H1 (cell line): ENCODE measurements at regions not wholly inside any gene's neighbourhood (a gene's known extent, or its start where the extent isn't known, plus 50 kb on each side); places are given as distances from the start of the nearest gene placed in this dataset.

Source experiments
- CTCF ChIA-PET: fragments of 300-600 bp; sonication (Branson Sonifier 250); formaldehyde crosslinking; loops from one replicate; lab custom pipeline; 2021; ENCODE audit not compliant: partially characterized antibody; lab: Charles Lee
- POLR2A ChIA-PET: fragments of 300-600 bp; sonication (Branson Sonifier 250); formaldehyde crosslinking; loops from one replicate; lab custom pipeline; 2021; ENCODE audit warnings: inconsistent platforms; ENCODE audit not compliant: partially characterized antibody; lab: Charles Lee
- DNase-seq, 2 experiments: peaks; one replicate each; pipeline versions ENCODE4 v3.0.0 to v3.0.0-alpha.2; 2010 to 2022; ENCODE audit warnings: low spot score in 2 of 2, low read depth in 1 of 2, mixed read lengths in 1 of 2
- FAIRE-seq: peaks from 2 replicates; lab custom pipeline; 2011; peaks lifted over from hg19 to GRCh38; lab: Jason Lieb, UNC
- H2AFZ ChIP-seq: 2 replicates; pipeline ENCODE4 v1.8.1; 2012; ENCODE audit warnings: low read length, inconsistent platforms
- H2AK5ac ChIP-seq: 2 replicates; pipeline ENCODE4 v1.6.1; 2013; ENCODE audit warnings: low read depth, low read length
- H2BK120ac ChIP-seq: replicated peaks from 2 replicates; pipeline ENCODE3; 2013; ENCODE audit warnings: low read depth, low read length, inconsistent platforms
- H2BK12ac ChIP-seq: 2 replicates; pipeline ENCODE4 v1.6.1; 2013; ENCODE audit warnings: low read depth, low read length
- H2BK15ac ChIP-seq: 2 replicates; pipeline ENCODE4 v1.6.1; 2013; ENCODE audit warnings: low read length
- H2BK20ac ChIP-seq: 2 replicates; pipeline ENCODE4 v1.6.1; 2013; ENCODE audit warnings: low read length
- H2BK5ac ChIP-seq: 2 replicates; pipeline ENCODE4 v1.6.1; 2013; ENCODE audit warnings: low read depth, low read length
- H3K14ac ChIP-seq: 2 replicates; pipeline ENCODE4 v1.6.1; 2013; ENCODE audit warnings: inconsistent platforms; ENCODE audit not compliant: insufficient read length
- H3K18ac ChIP-seq: 2 replicates; pipeline ENCODE4 v1.6.1; 2013; ENCODE audit warnings: low read length; ENCODE audit errors: extremely low read depth
- H3K23ac ChIP-seq: 2 replicates; pipeline ENCODE4 v1.6.1; 2013; ENCODE audit warnings: inconsistent platforms; ENCODE audit not compliant: insufficient read length
- H3K23me2 ChIP-seq: 2 replicates; pipeline ENCODE4 v1.6.1; 2013; ENCODE audit warnings: low read depth, low read length
- H3K27ac ChIP-seq: 2 replicates; pipeline ENCODE4 v1.6.1; 2011; ENCODE audit warnings: low read depth, low read length, inconsistent platforms
- H3K27me3 ChIP-seq, 4 experiments: replicated peaks in 1 of 4; 1 replicate in 1 of 4; 2 replicates in 3 of 4; pipeline versions ENCODE4 v1.6.1 to v1.8.1; 2011 to 2013; ENCODE audit warnings: low read length in 3 of 4, mild to moderate bottlenecking in 3 of 4, inconsistent platforms in 2 of 4, mixed read lengths in 2 of 4, moderate library complexity in 1 of 4; ENCODE audit not compliant: control insufficient read depth in 3 of 4, insufficient read depth in 3 of 4; ENCODE audit errors: extremely low read depth in 1 of 4
- H3K36me3 ChIP-seq, 4 experiments: 2 replicates each; pipeline versions ENCODE4 v1.6.1 to v1.8.1; 2011 to 2013; ENCODE audit warnings: mild to moderate bottlenecking in 4 of 4, low read length in 3 of 4, moderate library complexity in 2 of 4, control low read depth in 1 of 4, inconsistent platforms in 1 of 4; ENCODE audit not compliant: insufficient read depth in 4 of 4, control insufficient read depth in 2 of 4
- H3K4ac ChIP-seq: replicated peaks from 2 replicates; pipeline ENCODE3; 2013; ENCODE audit warnings: low read length, low read depth, mixed read lengths, inconsistent platforms; ENCODE audit not compliant: insufficient read length
- H3K4me1 ChIP-seq, 4 experiments: replicated peaks in 1 of 4; 1 replicate in 1 of 4; 2 replicates in 3 of 4; pipeline versions ENCODE4 v1.6.1 to v1.8.1; 2011 to 2013; ENCODE audit warnings: low read length in 3 of 4, inconsistent platforms in 2 of 4, mixed read lengths in 1 of 4; ENCODE audit not compliant: insufficient read depth in 4 of 4, control insufficient read depth in 3 of 4
- H3K4me2 ChIP-seq, 2 experiments: 2 replicates each; pipeline versions ENCODE4 v1.6.1 to v1.8.1; 2011 to 2013; ENCODE audit warnings: low read depth in 2 of 2, low read length in 2 of 2, control low read depth in 1 of 2, inconsistent platforms in 1 of 2, mild to moderate bottlenecking in 1 of 2; ENCODE audit not compliant: insufficient read depth in 1 of 2
- H3K4me3 ChIP-seq, 4 experiments: fragments of 200-600, 300-600 bp in 1 of 4; sonication (generic), shearing (Covaris generic), sonication (Bioruptor Twin) in 1 of 4; 2 replicates each; pipeline versions ENCODE4 v1.5.1 to v1.8.1; 2011 to 2016; ENCODE audit warnings: low read length in 4 of 4, low read depth in 3 of 4, control low read depth in 2 of 4, inconsistent platforms in 2 of 4, mild to moderate bottlenecking in 2 of 4, mixed read lengths in 1 of 4, moderate library complexity in 1 of 4; ENCODE audit not compliant: insufficient read depth in 2 of 4; ENCODE audit errors: extremely low read depth in 1 of 4
- H3K56ac ChIP-seq: replicated peaks from 2 replicates; pipeline ENCODE3; 2013; ENCODE audit warnings: low read depth, mild to moderate bottlenecking, mixed read lengths, low read length, inconsistent platforms; ENCODE audit not compliant: insufficient read length
- H3K79me1 ChIP-seq: 2 replicates; pipeline ENCODE4 v1.6.1; 2013; ENCODE audit warnings: low read depth, low read length, control low read depth
- H3K79me2 ChIP-seq, 2 experiments: 2 replicates each; pipeline versions ENCODE4 v1.6.1 to v1.8.1; 2012 to 2013; ENCODE audit warnings: low read length in 2 of 2, mild to moderate bottlenecking in 2 of 2, inconsistent platforms in 1 of 2; ENCODE audit not compliant: insufficient read depth in 2 of 2, control insufficient read depth in 1 of 2
- H3K9ac ChIP-seq, 4 experiments: replicated peaks in 1 of 4; 1 replicate in 1 of 4; 2 replicates in 3 of 4; pipeline versions ENCODE4 v1.6.1 to v1.8.1; 2011 to 2013; ENCODE audit warnings: low read depth in 3 of 4, low read length in 3 of 4, control low read depth in 2 of 4, mild to moderate bottlenecking in 2 of 4, moderate library complexity in 2 of 4, inconsistent platforms in 1 of 4; ENCODE audit errors: extremely low read depth in 1 of 4
- H3K9me3 ChIP-seq, 2 experiments: 2 replicates each; pipeline versions ENCODE4 v1.6.1 to v1.8.1; 2012 to 2013; ENCODE audit warnings: mild to moderate bottlenecking in 2 of 2, moderate library complexity in 2 of 2, control low read depth in 1 of 2, inconsistent platforms in 1 of 2, low read depth in 1 of 2, low read length in 1 of 2, mixed read lengths in 1 of 2; ENCODE audit not compliant: insufficient read depth in 2 of 2
- H4K20me1 ChIP-seq, 2 experiments: replicated peaks in 1 of 2; 2 replicates each; pipeline versions ENCODE3 to v1.8.1; 2011 to 2013; ENCODE audit warnings: inconsistent platforms in 2 of 2, low read length in 2 of 2, mild to moderate bottlenecking in 1 of 2; ENCODE audit not compliant: insufficient read depth in 2 of 2, control insufficient read depth in 1 of 2
- H4K5ac ChIP-seq: 2 replicates; pipeline ENCODE4 v1.6.1; 2013; ENCODE audit warnings: low read length, low read depth, mixed read lengths, inconsistent platforms; ENCODE audit not compliant: insufficient read length
- H4K8ac ChIP-seq: 2 replicates; pipeline ENCODE4 v1.8.0; 2013; ENCODE audit warnings: mild to moderate bottlenecking, moderate library complexity, low read length, inconsistent platforms; ENCODE audit not compliant: insufficient read depth; ENCODE audit errors: extremely low read depth
- H4K91ac ChIP-seq: replicated peaks from 2 replicates; pipeline ENCODE3; 2013; ENCODE audit warnings: low read length, mixed read lengths, inconsistent platforms; ENCODE audit not compliant: insufficient read length
- BACH1 ChIP-seq: IDR thresholded peaks from 2 replicates; pipeline ENCODE4 v1.6.1; 2012; ENCODE audit warnings: low read length, improper control_type of control experiment
- CBX5 ChIP-seq: fragments of 300-800, 300-1000 bp; sonication (generic); IDR thresholded peaks from 2 replicates; pipeline ENCODE4 v1.7.1; 2016; ENCODE audit warnings: antibody characterized with exemption, low read length, low read depth
- CREB1 ChIP-seq: IDR thresholded peaks from 2 replicates; pipeline ENCODE4 v1.6.1; 2012; ENCODE audit warnings: inconsistent platforms
- FOSL1 ChIP-seq: IDR thresholded peaks from 2 replicates; pipeline ENCODE4 v1.6.1; 2011; ENCODE audit warnings: mild to moderate bottlenecking, low read depth, low read length, moderate library complexity; ENCODE audit not compliant: insufficient read depth
- GTF2F1 ChIP-seq: IDR thresholded peaks from 2 replicates; pipeline ENCODE4 v1.6.1; 2012; ENCODE audit warnings: low read depth, low read length, improper control_type of control experiment, borderline replicate concordance
- MAFK ChIP-seq: IDR thresholded peaks from 2 replicates; pipeline ENCODE4 v1.6.1; 2012; ENCODE audit warnings: low read depth, mild to moderate bottlenecking, improper control_type of control experiment, low read length
- NANOG ChIP-seq: IDR thresholded peaks from 2 replicates; pipeline ENCODE4 v1.6.1; 2011; ENCODE audit warnings: low read length, low read depth, mild to moderate bottlenecking, inconsistent platforms; ENCODE audit not compliant: insufficient read depth, poor library complexity, severe bottlenecking
- POLR2A ChIP-seq, 2 experiments: IDR thresholded peaks; 1 replicate in 1 of 2; 2 replicates in 1 of 2; pipeline ENCODE4 v1.6.1; 2011; ENCODE audit warnings: low read depth in 2 of 2, low read length in 2 of 2, mild to moderate bottlenecking in 2 of 2; ENCODE audit errors: control extremely low read depth in 1 of 2
- SP1 ChIP-seq: IDR thresholded peaks from 2 replicates; pipeline ENCODE4 v1.6.1; 2011; ENCODE audit warnings: low read depth, low read length
- SRF ChIP-seq: IDR thresholded peaks from 2 replicates; pipeline ENCODE4 v1.6.1; 2011; ENCODE audit warnings: mild to moderate bottlenecking, low read depth, low read length, moderate library complexity
- WGBS, 2 experiments: shearing (Covaris generic) in 1 of 2; methylation state at CpG; one replicate each; pipeline versions ENCODE4 v1.1.6 to v1.1.7; 2013 to 2015; ENCODE audit warnings: low lambda C conversion rate in 2 of 2, mixed read lengths in 2 of 2, inconsistent platforms in 1 of 2, low coverage in 1 of 2, missing lambda C conversion rate in 1 of 2; ENCODE audit not compliant: insufficient replicate concordance in 2 of 2, insufficient coverage in 1 of 2, insufficient read length in 1 of 2; ENCODE audit errors: extremely low coverage in 1 of 2, missing lambda C conversion rate in 1 of 2; 5-methylcytosine and 5-hydroxymethylcytosine counted together

- no peak for TF ChIP-seq SP1
- TF ChIP-seq CBX5 = no peak
- TF ChIP-seq MAFK = peak; percentile 12; the same call in 1 of the 2 replicates
- no peak for TF ChIP-seq FOSL1
- TF ChIP-seq SRF = no peak
- TF ChIP-seq CREB1 = no peak
- TF ChIP-seq NANOG = no peak
- TF ChIP-seq BACH1 = 0 out of 2 replicates have a peak, but pooled peaks have one; percentile 36
- TF ChIP-seq POLR2A (IDR thresholded peaks at IDR 0.05; ENCODE audit: control extremely low read depth in 1 of 2, low read depth in 2 of 2, low read length in 2 of 2) = no peak
- TF ChIP-seq GTF2F1 = no peak
Measured at GRCh38 chr6:209432-210103, 82.7 kb upstream of the DUSP22 start.

More at GRCh38 chr6:209432-210103, 82.7 kb upstream of the DUSP22 start:
- Histone ChIP-seq H3K4ac (no peak overlapping the region), H4K20me1 (no peaks in the 10 kb centered on the region), H2BK15ac (no peak overlapping the region), H2AFZ (no peak overlapping the region), H3K9ac (no peak overlapping the region), H2BK120ac (no peak overlapping the region), H3K23me2 (no peaks in the 10 kb centered on the region), H4K8ac (no peak overlapping the region), H3K4me2 (no peak overlapping the region), H3K79me2 (no peaks in the 10 kb centered on the region), H3K79me1 (no peaks in the 10 kb centered on the region), H3K14ac (no peak overlapping the region), H3K56ac (no peak overlapping the region), H3K27ac (no peak overlapping the region), H3K18ac (no peak overlapping the region; the same call in 1 of the 2 replicates), H4K91ac (no peak overlapping the region), H4K5ac (no peak overlapping the region), H3K36me3 (no peaks in the 10 kb centered on the region), H3K9me3 (no peaks in the 10 kb centered on the region), H2BK20ac (no peak overlapping the region), H3K4me3 (no peak overlapping the region), H3K27me3 (no peaks in the 10 kb centered on the region), H2BK12ac (peak overlapping the region; percentile 50; the same call in 1 of the 2 replicates), H3K23ac (no peak overlapping the region), H2AK5ac (no peak overlapping the region), H2BK5ac (no peak overlapping the region), H3K4me1 (no peaks in the 10 kb centered on the region; a peak in 2 of 7 replicates)
- 94% methylated on average over 25 of the region's 27 CpGs; no CpG with 5 or more reads in 1 of the 2 experiments for whole genome bisulfite sequencing, 2 experiments
- POLR2A ChIA-PET = no interaction called here
- no peak for FAIRE-seq
- no peak for DNase-seq
- CTCF ChIA-PET = interaction anchor here (0.7 kb wide), 1 partner anchor 21 kb away, joined by 3 read pairs; no protein-coding TSS in a partner anchor
